Esophagus squamous epithelium (tissue), 5 donors: ENCODE measurements at regions not wholly inside any gene's neighbourhood (a gene's known extent, or its start where the extent isn't known, plus 50 kb on each side); places are given as distances from the start of the nearest gene placed in this dataset.

Experiments
- DNase-seq: peaks from one replicate; lab custom pipeline; 2025; lab: John Stamatoyannopoulos, UW
- H3K27ac ChIP-seq, 4 donors: fragments of 200-600 bp; sonication (generic); one replicate each; pipeline ENCODE4 v1.5.1; 2016 to 2019; ENCODE audit warnings: mild to moderate bottlenecking in 1 of 4
- H3K27me3 ChIP-seq, 4 donors: fragments of 200-600 bp; sonication (generic); 1 replicate in 3 of 4; 2 replicates in 1 of 4; pipeline versions ENCODE4 v1.5.1 to v1.6.0; 2017 to 2021; ENCODE audit warnings: antibody characterized with exemption in 1 of 4
- H3K36me3 ChIP-seq, 3 donors: fragments of 200-600 bp; sonication (generic); one replicate each; pipeline ENCODE4 v1.5.1; 2016 to 2019
- H3K4me1 ChIP-seq, 3 donors: fragments of 200-600 bp; sonication (generic); one replicate each; pipeline ENCODE4 v1.5.1; 2017 to 2019
- H3K4me3 ChIP-seq, 4 donors: fragments of 200-600 bp; sonication (generic); 1 replicate in 3 of 4; 2 replicates in 1 of 4; pipeline ENCODE4 v1.5.1; 2016 to 2019; ENCODE audit warnings: mild to moderate bottlenecking in 2 of 4, moderate library complexity in 1 of 4
- H3K9me3 ChIP-seq, 3 donors: fragments of 200-600 bp; sonication (generic); one replicate each; pipeline ENCODE4 v1.5.1; 2016 to 2019
- CTCF ChIP-seq, 6 experiments: fragments of 450-650 bp in 4 of 6; fragments of 200-600 bp in 2 of 6; sonication (generic) in 2 of 6; IDR thresholded peaks; one replicate each; pipeline ENCODE4 v1.5.1; 2016 to 2019; ENCODE audit warnings: antibody characterized with exemption in 6 of 6, mild to moderate bottlenecking in 4 of 6, moderate library complexity in 4 of 6
- POLR2A ChIP-seq, 4 donors: fragments of 450-650 bp; IDR thresholded peaks; one replicate each; pipeline ENCODE4 v1.6.1; 2017; ENCODE audit warnings: antibody characterized with exemption in 4 of 4, mild to moderate bottlenecking in 4 of 4, moderate library complexity in 3 of 4
- WGBS, 2 donors: methylation state at CpG; one replicate each; pipeline ENCODE4 v1.1.5; 2018; 5-methylcytosine and 5-hydroxymethylcytosine counted together
- intact Hi-C: fragments of 100-400 bp; cut with DNase I; formaldehyde crosslinking; loops from one replicate; pipeline ENCODE4 v1.15.0; 2022
- donor health status: DM: yes; HTN: yes; CAD: no.

GRCh38 chr6:156408655-156409054, 368.5 kb upstream of the ARID1B start:
- H3K9me3 ChIP-seq: no peaks in the 10 kb centered on the region
- 86 to 93% methylated on average over 3 of the region's 3 CpGs for WGBS, 2 donors
- DNase-seq: no peak
- no peak overlapping the region for H3K4me3 ChIP-seq
- no peaks in the 10 kb centered on the region for H3K4me1 ChIP-seq
- intact Hi-C loops: no loop called here
- no peaks in the 10 kb centered on the region for H3K27me3 ChIP-seq
- TF ChIP-seq POLR2A (IDR thresholded peaks at IDR 0.05) (no peak), CTCF (IDR thresholded peaks at IDR 0.05) (no peak)
- H3K36me3 ChIP-seq: no peaks in the 10 kb centered on the region
- H3K27ac ChIP-seq: no peak overlapping the region

GRCh38 chr6:156407334-156407733, 369.8 kb upstream of the ARID1B start:
- Histone ChIP-seq H3K4me3 (no peak overlapping the region), H3K27ac (no peak overlapping the region), H3K9me3 (no peaks in the 10 kb centered on the region), H3K4me1 (no peaks in the 10 kb centered on the region), H3K27me3 (no peaks in the 10 kb centered on the region), H3K36me3 (no peaks in the 10 kb centered on the region)
- 77 to 84% methylated on average over 3 of the region's 3 CpGs for WGBS, 2 donors
- intact Hi-C loops: no loop called here
- TF ChIP-seq CTCF (IDR thresholded peaks at IDR 0.05) (no peak), POLR2A (IDR thresholded peaks at IDR 0.05) (no peak)
- no peak for DNase-seq

GRCh38 chr6:156406688-156407087, 370.5 kb upstream of the ARID1B start:
- Histone ChIP-seq H3K27ac (no peak overlapping the region), H3K27me3 (no peaks in the 10 kb centered on the region), H3K36me3 (no peaks in the 10 kb centered on the region), H3K4me3 (no peak overlapping the region), H3K4me1 (no peaks in the 10 kb centered on the region), H3K9me3 (no peaks in the 10 kb centered on the region)
- intact Hi-C loops: no loop called here
- 63 to 78% methylated on average over 2 of the region's 2 CpGs for WGBS, 2 donors
- no peak for DNase-seq
- no peak for TF ChIP-seq CTCF (IDR thresholded peaks at IDR 0.05)
- no peak for TF ChIP-seq POLR2A (IDR thresholded peaks at IDR 0.05)

- Histone ChIP-seq H3K36me3 (no peaks in the 10 kb centered on the region), H3K27ac (no peak overlapping the region), H3K27me3 (no peaks in the 10 kb centered on the region), H3K4me3 (no peak overlapping the region), H3K4me1 (no peaks in the 10 kb centered on the region), H3K9me3 (no peaks in the 10 kb centered on the region)
- no peak for TF ChIP-seq CTCF (IDR thresholded peaks at IDR 0.05)
- 93 to 100% methylated on average over 3 of the region's 3 CpGs for WGBS, 2 donors
- intact Hi-C loops: no loop called here
- DNase-seq: no peak
Measured at GRCh38 chr6:156406099-156406498, 371.1 kb upstream of the ARID1B start.

- H3K4me3 ChIP-seq: no peak overlapping the region
- H3K36me3 ChIP-seq: no peaks in the 10 kb centered on the region
- no peak for TF ChIP-seq POLR2A (IDR thresholded peaks at IDR 0.05)
- TF ChIP-seq CTCF (IDR thresholded peaks at IDR 0.05): no peak
- DNase-seq: no peak
- peaks cover 0 to 13% (median 0%) of the 10 kb centered on the region in 3 donors for H3K4me1 ChIP-seq
- no peaks in the 10 kb centered on the region for H3K9me3 ChIP-seq
- no peak overlapping the region for H3K27ac ChIP-seq
- intact Hi-C loops: no loop called here
- no peaks in the 10 kb centered on the region for H3K27me3 ChIP-seq
Measured at GRCh38 chr6:156402628-156403027, 374.6 kb upstream of the ARID1B start.
